ENCODE measurements at regions not wholly inside any gene's neighbourhood (a gene's known extent, or its start where the extent isn't known, plus 50 kb on each side); places are given as distances from the start of the nearest gene placed in this dataset.

GRCh38 chr1:208523007-208523406 lies 278.8 kb upstream of the PLXNA2 start:
- TF ChIP-seq POLR2A (IDR thresholded peaks at IDR 0.05; ENCODE audit: low read depth, low read length) (no peak), TAF1 (IDR thresholded peaks at IDR 0.05; ENCODE audit: borderline replicate concordance, low read depth, low read length) (no peak), POLR2AphosphoS5 (IDR thresholded peaks at IDR 0.05; ENCODE audit: low read depth, low read length) (no peak)

Data from GM12892 (cell line).